ENCODE measurements at regions not wholly inside any gene's neighbourhood (a gene's known extent, or its start where the extent isn't known, plus 50 kb on each side); places are given as distances from the start of the nearest gene placed in this dataset.

- TF ChIP-seq CTCF (IDR thresholded peaks at IDR 0.05): no peak
- TF ChIP-seq ZFX (IDR thresholded peaks at IDR 0.05; ENCODE audit: borderline replicate concordance): no peak
Observed at GRCh38 chr1:191839891-191840290, 318.4 kb upstream of the RGS18 start.

Data from 22Rv1 (cell line).